H9 (cell line): ENCODE measurements at regions not wholly inside any gene's neighbourhood (a gene's known extent, or its start where the extent isn't known, plus 50 kb on each side); places are given as distances from the start of the nearest gene placed in this dataset.
A peak's percentile ranks its signal among the peaks of the same experiment; 100 is the strongest.

Source experiments
- DNase-seq: peaks from one replicate; pipeline ENCODE4 v3.0.0-alpha.2; 2017
- H2AFZ ChIP-seq: one replicate; pipeline ENCODE4 v1.6.1; 2013; ENCODE audit warnings: mild to moderate bottlenecking, low read length, control low read depth, moderate library complexity
- H2AK5ac ChIP-seq: 2 replicates; pipeline ENCODE4 v1.6.1; 2013; ENCODE audit warnings: low read length, control low read depth, mixed read lengths; ENCODE audit not compliant: insufficient read length
- H2BK120ac ChIP-seq: one replicate; pipeline ENCODE4 v1.6.1; 2013; ENCODE audit warnings: low read depth, mild to moderate bottlenecking, low read length, control low read depth, inconsistent platforms; ENCODE audit not compliant: poor library complexity, severe bottlenecking
- H2BK12ac ChIP-seq: 2 replicates; pipeline ENCODE4 v1.6.1; 2013; ENCODE audit warnings: low read length, control low read depth, mixed read lengths, low read depth; ENCODE audit not compliant: insufficient read length
- H2BK15ac ChIP-seq: 2 replicates; pipeline ENCODE4 v1.6.1; 2013; ENCODE audit warnings: low read depth, low read length, control low read depth
- H2BK20ac ChIP-seq: one replicate; pipeline ENCODE4 v1.6.1; 2013; ENCODE audit warnings: low read depth, mild to moderate bottlenecking, low read length, control low read depth, inconsistent platforms; ENCODE audit not compliant: poor library complexity, severe bottlenecking
- H2BK5ac ChIP-seq: 2 replicates; pipeline ENCODE4 v1.6.1; 2013; ENCODE audit warnings: low read length, control low read depth, mixed read lengths; ENCODE audit not compliant: insufficient read length
- H3K14ac ChIP-seq: 2 replicates; pipeline ENCODE4 v1.6.1; 2013; ENCODE audit warnings: low read length, control low read depth; ENCODE audit not compliant: insufficient read depth
- H3K18ac ChIP-seq: 2 replicates; pipeline ENCODE4 v1.6.1; 2013; ENCODE audit warnings: low read depth, mild to moderate bottlenecking, mixed read lengths, low read length, control low read depth; ENCODE audit not compliant: insufficient read length
- H3K23ac ChIP-seq: 2 replicates; pipeline ENCODE4 v1.6.1; 2013; ENCODE audit warnings: low read length, control low read depth, mixed read lengths, low read depth; ENCODE audit not compliant: insufficient read length
- H3K23me2 ChIP-seq: 2 replicates; pipeline ENCODE4 v1.6.1; 2013; ENCODE audit warnings: low read depth, mild to moderate bottlenecking, mixed read lengths, low read length, control low read depth; ENCODE audit not compliant: insufficient read length, poor library complexity, severe bottlenecking
- H3K27ac ChIP-seq: 2 replicates; pipeline ENCODE4 v1.5.1; 2013; ENCODE audit warnings: low read length, control low read depth, mixed read lengths, low read depth; ENCODE audit not compliant: insufficient read length
- H3K27me3 ChIP-seq: 2 replicates; pipeline ENCODE4 v1.6.1; 2013; ENCODE audit warnings: low read length, control low read depth, inconsistent platforms; ENCODE audit not compliant: insufficient read depth
- H3K4ac ChIP-seq: 2 replicates; pipeline ENCODE4 v1.6.1; 2013; ENCODE audit warnings: low read depth, mild to moderate bottlenecking, control low read depth, inconsistent platforms, low read length, moderate library complexity
- H3K4me1 ChIP-seq: 2 replicates; pipeline ENCODE4 v1.6.1; 2013; ENCODE audit warnings: low read length, control low read depth, inconsistent platforms; ENCODE audit not compliant: insufficient read depth
- H3K4me2 ChIP-seq: 2 replicates; pipeline ENCODE4 v1.6.1; 2013; ENCODE audit warnings: low read length, control low read depth, mixed read lengths; ENCODE audit not compliant: insufficient read length, insufficient read depth
- H3K56ac ChIP-seq: 2 replicates; pipeline ENCODE4 v1.6.1; 2013; ENCODE audit warnings: low read depth, mild to moderate bottlenecking, mixed read lengths, low read length, control low read depth; ENCODE audit not compliant: insufficient read length
- H3K79me1 ChIP-seq: 2 replicates; pipeline ENCODE4 v1.6.1; 2013; ENCODE audit warnings: low read depth, mild to moderate bottlenecking, moderate library complexity, low read length, control low read depth, inconsistent platforms; ENCODE audit not compliant: insufficient read depth, poor library complexity, severe bottlenecking
- H3K79me2 ChIP-seq: 2 replicates; pipeline ENCODE4 v1.6.1; 2013; ENCODE audit warnings: low read length, control low read depth, inconsistent platforms; ENCODE audit not compliant: insufficient read depth
- H3K9ac ChIP-seq: 2 replicates; pipeline ENCODE4 v1.6.1; 2013; ENCODE audit warnings: low read length, control low read depth, mixed read lengths; ENCODE audit not compliant: insufficient read length; ENCODE audit errors: extremely low read depth
- H3K9me3 ChIP-seq: one replicate; pipeline ENCODE4 v1.6.1; 2013; ENCODE audit warnings: low read depth, low read length, inconsistent platforms; ENCODE audit not compliant: control insufficient read depth
- H3T11ph ChIP-seq: one replicate; pipeline ENCODE4 v1.6.1; 2013; ENCODE audit warnings: mild to moderate bottlenecking, low read length, control low read depth, inconsistent platforms
- H4K20me1 ChIP-seq: one replicate; pipeline ENCODE4 v1.6.1; 2013; ENCODE audit not compliant: control insufficient read depth, insufficient read length, insufficient read depth
- H4K5ac ChIP-seq: 2 replicates; pipeline ENCODE4 v1.6.1; 2013; ENCODE audit warnings: low read depth, mild to moderate bottlenecking, mixed read lengths, low read length, control low read depth; ENCODE audit not compliant: insufficient read length
- H4K8ac ChIP-seq: replicated peaks from 2 replicates; pipeline ENCODE4 v1.6.1; 2013; ENCODE audit warnings: low read length, control low read depth, mixed read lengths, low read depth; ENCODE audit not compliant: insufficient read length
- H4K91ac ChIP-seq: 2 replicates; pipeline ENCODE4 v1.6.1; 2013; ENCODE audit warnings: low read depth, mild to moderate bottlenecking, moderate library complexity, mixed read lengths, low read length, control low read depth; ENCODE audit not compliant: insufficient read length
- H3K27ac Mint-ChIP-seq, 3 experiments: 2 replicates in 2 of 3; 3 replicates in 1 of 3; pipeline ENCODE4 v1.8.0; 2020 to 2021; ENCODE audit warnings: mixed read lengths in 3 of 3, mild to moderate bottlenecking in 1 of 3, moderate library complexity in 1 of 3
- H3K27me3 Mint-ChIP-seq: 2 replicates; pipeline ENCODE4 v1.8.0; 2021; ENCODE audit warnings: low read depth, mild to moderate bottlenecking, moderate library complexity, mixed read lengths
- H3K36me3 Mint-ChIP-seq, 3 experiments: 2 replicates in 2 of 3; 3 replicates in 1 of 3; pipeline ENCODE4 v1.8.0; 2020 to 2021; ENCODE audit warnings: low read depth in 3 of 3, mixed read lengths in 3 of 3; ENCODE audit not compliant: insufficient read depth in 1 of 3
- H3K4me1 Mint-ChIP-seq, 2 experiments: 2 replicates each; pipeline ENCODE4 v1.8.0; 2020; ENCODE audit warnings: mixed read lengths in 2 of 2
- H3K4me3 Mint-ChIP-seq, 2 experiments: 2 replicates in 1 of 2; 3 replicates in 1 of 2; pipeline ENCODE4 v1.8.0; 2020 to 2021; ENCODE audit warnings: mild to moderate bottlenecking in 2 of 2, mixed read lengths in 2 of 2, moderate library complexity in 1 of 2
- H3K9me3 Mint-ChIP-seq, 2 experiments: 2 replicates in 1 of 2; 3 replicates in 1 of 2; pipeline ENCODE4 v1.8.0; 2020; ENCODE audit warnings: mild to moderate bottlenecking in 2 of 2, mixed read lengths in 2 of 2, moderate library complexity in 1 of 2
- WGBS: extraction: QIAGEN DNeasy Blood & Tissue Kit; methylation state at CpG from one replicate; pipeline ENCODE4 v1.1.7; 2013; ENCODE audit warnings: missing lambda C conversion rate, low lambda C conversion rate, mixed read lengths; ENCODE audit not compliant: insufficient read length; ENCODE audit errors: extremely low coverage; 5-methylcytosine and 5-hydroxymethylcytosine counted together
- TF ChIP-seq, protein P1 (sequence below): fragments of 200-600 bp; sonication (generic); conservative IDR thresholded peaks from 3 replicates; pipeline ENCODE4 v1.8.0; 2021; ENCODE audit warnings: antibody characterized with exemption, mild to moderate bottlenecking

DNA sequence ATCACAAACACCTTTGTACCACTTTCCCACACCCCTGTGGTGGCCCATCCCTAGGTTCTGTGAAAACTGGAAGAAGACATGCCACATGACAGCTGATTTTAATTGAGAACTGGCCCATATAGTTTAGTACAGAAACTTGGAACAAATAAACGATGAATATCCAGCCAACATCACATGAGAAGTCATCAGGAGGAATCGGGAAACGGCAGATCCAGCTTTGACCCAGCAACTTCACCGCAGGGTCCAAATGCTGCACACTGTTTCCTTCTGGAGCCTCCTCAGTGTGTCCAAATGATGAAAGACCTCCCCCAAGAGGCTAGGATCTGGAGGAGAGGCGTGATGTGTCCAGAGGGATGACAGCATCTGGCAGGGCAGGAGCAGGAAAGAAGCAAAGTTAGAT lies 75.5 kb downstream of the COPS8 start:
- no peak overlapping the region for H3K4ac ChIP-seq
- Mint-ChIP-seq H3K36me3 (peaks cover 0 to 2% (median 0%) of the 10 kb centered on the region in 3 experiments; a peak in 1 of 7 replicates), H3K27me3 (no peaks in the 10 kb centered on the region; the same call in none of the 2 replicates), H3K27ac (peak overlapping the region in 1 of 3 experiments; percentile 21; a peak in 1 of 7 replicates), H3K4me3 (no peak overlapping the region), H3K4me1 (peaks cover 6 to 11% of the 10 kb centered on the region in 2 experiments), H3K9me3 (peaks cover 0 to 2% of the 10 kb centered on the region in 2 experiments; a peak in 1 of 5 replicates)
- no peak overlapping the region for H3K27ac ChIP-seq
- no peaks in the 10 kb centered on the region; the same call in 1 of the 2 replicates for H3K27me3 ChIP-seq
- H4K8ac ChIP-seq: no peak overlapping the region
- no peaks in the 10 kb centered on the region for H3K79me2 ChIP-seq
- no peak overlapping the region for H2BK12ac ChIP-seq
- H2AFZ ChIP-seq: no peak overlapping the region
- TF ChIP-seq, protein P1, sequence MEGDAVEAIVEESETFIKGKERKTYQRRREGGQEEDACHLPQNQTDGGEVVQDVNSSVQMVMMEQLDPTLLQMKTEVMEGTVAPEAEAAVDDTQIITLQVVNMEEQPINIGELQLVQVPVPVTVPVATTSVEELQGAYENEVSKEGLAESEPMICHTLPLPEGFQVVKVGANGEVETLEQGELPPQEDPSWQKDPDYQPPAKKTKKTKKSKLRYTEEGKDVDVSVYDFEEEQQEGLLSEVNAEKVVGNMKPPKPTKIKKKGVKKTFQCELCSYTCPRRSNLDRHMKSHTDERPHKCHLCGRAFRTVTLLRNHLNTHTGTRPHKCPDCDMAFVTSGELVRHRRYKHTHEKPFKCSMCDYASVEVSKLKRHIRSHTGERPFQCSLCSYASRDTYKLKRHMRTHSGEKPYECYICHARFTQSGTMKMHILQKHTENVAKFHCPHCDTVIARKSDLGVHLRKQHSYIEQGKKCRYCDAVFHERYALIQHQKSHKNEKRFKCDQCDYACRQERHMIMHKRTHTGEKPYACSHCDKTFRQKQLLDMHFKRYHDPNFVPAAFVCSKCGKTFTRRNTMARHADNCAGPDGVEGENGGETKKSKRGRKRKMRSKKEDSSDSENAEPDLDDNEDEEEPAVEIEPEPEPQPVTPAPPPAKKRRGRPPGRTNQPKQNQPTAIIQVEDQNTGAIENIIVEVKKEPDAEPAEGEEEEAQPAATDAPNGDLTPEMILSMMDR: no peak
- H2BK20ac ChIP-seq: no peak overlapping the region
- no peaks in the 10 kb centered on the region for H3K9me3 ChIP-seq
- no peak overlapping the region for H3K14ac ChIP-seq
- no peak overlapping the region for H3K23ac ChIP-seq
- no peak overlapping the region for H4K91ac ChIP-seq
- H4K5ac ChIP-seq: no peak overlapping the region
- H3K18ac ChIP-seq: no peak overlapping the region
- H4K20me1 ChIP-seq: no peaks in the 10 kb centered on the region
- H2BK15ac ChIP-seq: no peak overlapping the region
- no CpG with 5 or more reads among the region's 5 CpGs for WGBS
- H2AK5ac ChIP-seq: no peak overlapping the region
- H3K79me1 ChIP-seq: no peaks in the 10 kb centered on the region
- no peaks in the 10 kb centered on the region for H3K23me2 ChIP-seq
- no peak overlapping the region for H3T11ph ChIP-seq
- no peak overlapping the region for H2BK120ac ChIP-seq
- DNase-seq: no peak
- no peak overlapping the region for H3K56ac ChIP-seq
- no peak overlapping the region for H3K9ac ChIP-seq
- H2BK5ac ChIP-seq: no peak overlapping the region
- H3K4me2 ChIP-seq: no peak overlapping the region
- peaks cover 3% of the 10 kb centered on the region; the same call in 1 of the 2 replicates for H3K4me1 ChIP-seq
